Brain microvascular endothelial cell (primary cell): ENCODE measurements at regions not wholly inside any gene's neighbourhood (a gene's known extent, or its start where the extent isn't known, plus 50 kb on each side); places are given as distances from the start of the nearest gene placed in this dataset.
A peak's percentile ranks its signal among the peaks of the same experiment; 100 is the strongest.

Source experiments
- DNase-seq: peaks from one replicate; pipeline ENCODE4 v3.0.0-alpha.2; 2020
- H3K27ac ChIP-seq: fragments of 250-450 bp; sonication (Bioruptor Pico); 2 replicates; pipeline ENCODE4 v1.5.1; 2020; ENCODE audit warnings: mild to moderate bottlenecking, moderate library complexity
- H3K27me3 ChIP-seq: fragments of 250-450 bp; sonication (Bioruptor Pico); replicated peaks from 2 replicates; pipeline ENCODE4 v1.5.1; 2020; ENCODE audit warnings: mild to moderate bottlenecking
- H3K36me3 ChIP-seq: fragments of 250-450 bp; sonication (Bioruptor Pico); replicated peaks from 2 replicates; pipeline ENCODE4 v1.5.1; 2020; ENCODE audit warnings: mild to moderate bottlenecking
- H3K4me3 ChIP-seq: 2 replicates; pipeline ENCODE4 v1.5.1; 2011; ENCODE audit warnings: low read depth, mild to moderate bottlenecking, control low read depth, low read length, moderate library complexity
- in situ Hi-C: cut with HindIII; loops from 2 replicates; pipeline ENCODE4 v1.10.0; 2017; ENCODE audit warnings: low sequenced_read_pairs, low pct_ligation_motif_present
- TF ChIP-seq, protein P1 (sequence below): IDR thresholded peaks from 2 replicates; pipeline ENCODE4 v1.5.1; 2011; ENCODE audit warnings: low read depth, mild to moderate bottlenecking, moderate library complexity, low read length, control low read depth, inconsistent platforms; ENCODE audit errors: missing control alignments

DNA sequence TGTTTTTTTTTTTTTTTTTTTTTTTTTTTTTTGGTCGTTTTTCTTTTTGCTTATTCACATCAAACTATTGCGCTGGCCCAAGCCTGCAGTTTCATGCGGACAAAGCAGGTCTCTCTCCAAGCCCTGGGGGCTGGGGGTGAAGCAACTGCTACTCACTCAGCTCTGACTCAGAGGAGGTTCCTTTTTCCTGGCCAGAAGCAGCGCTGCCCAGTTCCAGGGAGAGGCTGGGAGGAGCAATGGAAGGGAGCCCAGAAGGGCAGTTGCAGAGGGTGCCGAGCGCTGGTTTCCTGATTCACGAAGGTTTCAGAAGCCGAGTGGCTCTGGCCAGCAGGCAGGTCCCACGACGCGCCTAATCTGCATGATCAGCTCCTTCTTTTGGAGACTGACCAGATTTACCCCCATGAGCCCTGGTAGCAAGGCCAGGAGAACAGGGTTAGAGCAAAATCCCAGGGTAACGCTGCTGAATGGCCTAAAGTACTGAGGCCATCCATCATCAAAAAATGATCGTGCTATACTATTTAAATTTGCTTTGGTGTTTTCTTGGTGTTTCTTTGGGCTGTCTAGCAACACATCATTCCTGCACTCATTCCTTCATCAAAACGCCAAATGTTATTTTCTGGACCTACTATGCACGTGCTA is 144.7 kb upstream of the SOX9 start:
- Histone ChIP-seq H3K27ac (no peak overlapping the region), H3K4me3 (no peak overlapping the region), H3K27me3 (no peaks in the 10 kb centered on the region), H3K36me3 (no peaks in the 10 kb centered on the region)
- DNase-seq = peak; percentile 95
- TF ChIP-seq, protein P1, sequence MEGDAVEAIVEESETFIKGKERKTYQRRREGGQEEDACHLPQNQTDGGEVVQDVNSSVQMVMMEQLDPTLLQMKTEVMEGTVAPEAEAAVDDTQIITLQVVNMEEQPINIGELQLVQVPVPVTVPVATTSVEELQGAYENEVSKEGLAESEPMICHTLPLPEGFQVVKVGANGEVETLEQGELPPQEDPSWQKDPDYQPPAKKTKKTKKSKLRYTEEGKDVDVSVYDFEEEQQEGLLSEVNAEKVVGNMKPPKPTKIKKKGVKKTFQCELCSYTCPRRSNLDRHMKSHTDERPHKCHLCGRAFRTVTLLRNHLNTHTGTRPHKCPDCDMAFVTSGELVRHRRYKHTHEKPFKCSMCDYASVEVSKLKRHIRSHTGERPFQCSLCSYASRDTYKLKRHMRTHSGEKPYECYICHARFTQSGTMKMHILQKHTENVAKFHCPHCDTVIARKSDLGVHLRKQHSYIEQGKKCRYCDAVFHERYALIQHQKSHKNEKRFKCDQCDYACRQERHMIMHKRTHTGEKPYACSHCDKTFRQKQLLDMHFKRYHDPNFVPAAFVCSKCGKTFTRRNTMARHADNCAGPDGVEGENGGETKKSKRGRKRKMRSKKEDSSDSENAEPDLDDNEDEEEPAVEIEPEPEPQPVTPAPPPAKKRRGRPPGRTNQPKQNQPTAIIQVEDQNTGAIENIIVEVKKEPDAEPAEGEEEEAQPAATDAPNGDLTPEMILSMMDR = no peak
- in situ Hi-C loops = no loop called here

DNA sequence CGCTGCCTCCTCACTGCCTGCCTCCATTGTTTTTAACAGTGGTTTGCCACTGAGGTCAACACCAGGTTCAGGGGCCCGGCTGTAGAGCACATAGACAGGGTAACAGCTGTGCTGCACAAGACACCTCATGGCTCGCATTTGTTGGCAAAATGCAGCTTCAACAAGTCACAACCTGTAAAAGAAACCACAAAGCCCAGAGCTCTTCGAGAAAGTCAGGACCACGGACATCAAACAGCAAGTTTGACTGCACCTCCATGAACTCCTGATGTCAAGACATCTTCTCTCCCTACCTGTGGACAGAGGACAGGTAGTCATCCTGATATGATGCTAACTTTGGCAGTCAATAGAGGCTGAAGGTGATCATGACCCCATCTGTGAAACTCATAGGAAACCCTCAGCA is 142.4 kb upstream of the SOX9 start:
- no peaks in the 10 kb centered on the region for H3K27me3 ChIP-seq
- H3K36me3 ChIP-seq = no peaks in the 10 kb centered on the region
- in situ Hi-C loops = no loop called here
- no peak for DNase-seq
- H3K4me3 ChIP-seq = no peak overlapping the region
- H3K27ac ChIP-seq = no peak overlapping the region
- TF ChIP-seq, protein P1 = no peak

DNA sequence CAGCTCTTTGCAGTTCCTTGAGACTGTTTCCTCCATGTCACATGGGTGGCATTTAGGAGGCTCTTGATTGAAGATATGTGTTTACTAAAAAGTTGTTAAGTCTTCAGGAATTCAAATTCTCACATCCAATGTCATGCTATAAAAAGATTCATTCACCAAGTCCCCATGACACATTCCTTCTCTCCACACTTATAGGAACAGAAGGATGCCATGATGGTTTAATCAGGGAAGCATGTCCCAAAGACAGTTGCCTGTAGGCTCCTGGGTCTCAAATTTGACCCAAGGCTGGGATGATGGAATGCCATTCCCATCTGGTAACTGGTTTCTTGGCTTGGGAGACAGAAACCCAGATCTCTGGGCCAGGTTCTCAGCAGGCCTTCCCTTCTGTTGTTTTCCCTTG is 140.6 kb upstream of the SOX9 start:
- no peak overlapping the region for H3K27ac ChIP-seq
- no peaks in the 10 kb centered on the region for H3K36me3 ChIP-seq
- H3K4me3 ChIP-seq = no peak overlapping the region
- TF ChIP-seq, protein P1 = no peak
- in situ Hi-C loops = no loop called here
- DNase-seq = no peak
- no peaks in the 10 kb centered on the region for H3K27me3 ChIP-seq

DNA sequence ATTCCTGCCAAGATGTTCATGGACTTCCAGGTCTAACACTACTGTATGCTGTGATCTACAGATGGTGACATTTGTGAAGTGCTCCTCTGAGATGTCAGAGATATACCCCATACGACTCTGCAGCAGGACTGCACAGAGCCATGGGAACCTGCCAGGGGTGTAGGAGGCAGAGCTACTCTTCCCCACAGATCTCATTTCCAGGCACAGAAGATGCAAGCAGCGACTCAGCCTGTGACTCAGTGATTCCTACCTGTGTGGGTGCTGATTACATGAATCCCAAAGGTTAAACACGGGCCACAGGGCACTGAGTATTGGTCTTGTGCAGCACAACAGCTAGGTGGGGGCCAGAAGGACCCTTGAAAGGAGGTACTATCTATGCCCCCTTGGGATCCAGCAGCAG is 137.0 kb upstream of the SOX9 start:
- no peak overlapping the region for H3K4me3 ChIP-seq
- no peaks in the 10 kb centered on the region for H3K27me3 ChIP-seq
- in situ Hi-C loops = no loop called here
- DNase-seq = no peak
- no peak overlapping the region for H3K27ac ChIP-seq
- H3K36me3 ChIP-seq = no peaks in the 10 kb centered on the region
- TF ChIP-seq, protein P1 = no peak

DNA sequence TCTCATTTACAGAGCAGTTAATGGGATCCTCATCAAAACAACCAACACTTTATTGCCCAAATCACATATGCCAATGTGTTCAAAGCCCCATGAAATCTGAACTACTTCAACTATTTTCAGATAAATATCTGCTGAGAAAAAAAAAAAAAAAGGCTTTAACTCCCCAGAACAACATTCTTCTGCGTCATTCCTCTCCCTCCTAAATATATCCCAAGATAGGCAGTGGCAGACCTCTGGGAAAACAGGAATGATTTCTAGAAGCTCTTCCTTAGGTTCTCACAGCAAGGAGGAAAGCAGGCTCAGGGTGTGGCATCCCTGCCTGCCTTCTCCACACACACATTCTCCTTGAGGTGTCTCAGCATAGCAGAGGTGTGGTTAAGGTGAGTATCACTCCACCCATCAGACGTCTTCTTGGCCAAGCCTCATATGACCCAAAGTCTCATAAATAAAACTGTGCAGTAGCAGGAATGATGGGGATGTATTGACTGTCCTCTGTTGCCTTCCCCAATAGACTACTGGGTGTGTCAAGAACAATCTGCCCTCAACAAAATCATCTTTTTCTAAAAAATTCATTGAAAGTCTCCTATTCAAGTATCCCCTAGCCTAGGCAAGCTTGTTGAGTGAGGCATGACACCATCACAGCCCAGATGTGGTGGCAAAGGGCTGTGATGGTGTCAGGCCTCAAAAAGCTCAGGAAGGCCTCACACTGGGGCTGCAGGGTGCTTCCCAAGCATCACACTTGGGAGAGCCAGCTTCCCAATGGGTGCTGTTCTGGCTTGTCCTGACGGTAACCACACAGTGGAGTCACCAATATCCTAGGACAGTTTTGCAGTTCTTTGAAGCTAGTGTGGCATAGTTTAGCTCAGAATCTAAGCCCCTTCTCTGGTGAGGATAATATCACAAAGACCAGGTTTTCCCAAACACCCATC is 135.4 kb upstream of the SOX9 start:
- in situ Hi-C loops = no loop called here
- no peaks in the 10 kb centered on the region for H3K27me3 ChIP-seq
- H3K27ac ChIP-seq = no peak overlapping the region
- H3K36me3 ChIP-seq = no peaks in the 10 kb centered on the region
- TF ChIP-seq, protein P1 = no peak
- DNase-seq = no peak
- no peak overlapping the region for H3K4me3 ChIP-seq
